HEK293T (cell line): ENCODE measurements at regions not wholly inside any gene's neighbourhood (a gene's known extent, or its start where the extent isn't known, plus 50 kb on each side); places are given as distances from the start of the nearest gene placed in this dataset.
A peak's percentile ranks its signal among the peaks of the same experiment; 100 is the strongest.

Experiments used
- CTCF ChIA-PET: fragments of 350-600 bp; formaldehyde crosslinking; extraction: SDS; loops from one replicate; lab custom pipeline; 2021; ENCODE audit warnings: antibody characterized with exemption, inconsistent platforms; lab: Yijun Ruan, JAX
- POLR2A ChIA-PET: fragments of 350-600 bp; formaldehyde crosslinking; extraction: SDS; loops from one replicate; lab custom pipeline; 2020; ENCODE audit warnings: antibody characterized with exemption, inconsistent platforms; lab: Yijun Ruan, JAX
- DNase-seq: peaks from one replicate; pipeline ENCODE4 v3.0.0; 2012; ENCODE audit warnings: mixed read lengths; ENCODE audit errors: extremely low spot score
- ARNT ChIP-seq: fragments of 450-650 bp; IDR thresholded peaks from 2 replicates; pipeline ENCODE4 v1.6.1; 2017; ENCODE audit warnings: mild to moderate bottlenecking
- BHLHE40 ChIP-seq: fragments of 450-650 bp; IDR thresholded peaks from 2 replicates; pipeline ENCODE4 v1.6.1; 2016; ENCODE audit warnings: mild to moderate bottlenecking, moderate library complexity, borderline replicate concordance
- CTBP1 ChIP-seq: fragments of 450-650 bp; IDR thresholded peaks from 2 replicates; pipeline ENCODE4 v1.6.1; 2016; ENCODE audit warnings: borderline replicate concordance
- ELF4 ChIP-seq: fragments of 450-650 bp; IDR thresholded peaks from 2 replicates; pipeline ENCODE4 v1.6.1; 2017; ENCODE audit warnings: antibody characterized with exemption
- FOXA1 ChIP-seq: fragments of 450-650 bp; IDR thresholded peaks from 2 replicates; pipeline ENCODE4 v1.6.1; 2016; ENCODE audit warnings: mild to moderate bottlenecking
- FOXK2 ChIP-seq: fragments of 450-650 bp; IDR thresholded peaks from 2 replicates; pipeline ENCODE4 v1.6.1; 2016; ENCODE audit warnings: mild to moderate bottlenecking
- FOXM1 ChIP-seq: fragments of 450-650 bp; IDR thresholded peaks from 2 replicates; pipeline ENCODE4 v1.6.1; 2017; ENCODE audit warnings: mild to moderate bottlenecking, borderline replicate concordance
- HDGF ChIP-seq: fragments of 450-650 bp; IDR thresholded peaks from 2 replicates; pipeline ENCODE4 v1.6.1; 2017; ENCODE audit warnings: antibody characterized with exemption, borderline replicate concordance
- L3MBTL2 ChIP-seq: fragments of 450-650 bp; conservative IDR thresholded peaks from 2 replicates; pipeline ENCODE4 v1.6.1; 2016; ENCODE audit warnings: mild to moderate bottlenecking
- LEF1 ChIP-seq: fragments of 450-650 bp; IDR thresholded peaks from 2 replicates; pipeline ENCODE4 v1.6.1; 2017; ENCODE audit warnings: mild to moderate bottlenecking, borderline replicate concordance
- NFRKB ChIP-seq: fragments of 450-650 bp; IDR thresholded peaks from 2 replicates; pipeline ENCODE4 v1.6.1; 2016; ENCODE audit warnings: mild to moderate bottlenecking, moderate library complexity
- SP1 ChIP-seq: fragments of 450-650 bp; IDR thresholded peaks from 2 replicates; pipeline ENCODE4 v1.6.1; 2017
- SUZ12 ChIP-seq: fragments of 450-650 bp; IDR thresholded peaks from 2 replicates; pipeline ENCODE4 v1.6.1; 2016; ENCODE audit warnings: mild to moderate bottlenecking
- TARDBP ChIP-seq: fragments of 450-650 bp; IDR thresholded peaks from 2 replicates; pipeline ENCODE4 v1.6.1; 2016
- ZNF384 ChIP-seq: fragments of 450-650 bp; IDR thresholded peaks from 2 replicates; pipeline ENCODE4 v1.6.1; 2016
- TF ChIP-seq, protein P1 (sequence below): fragments of 450-650 bp; IDR thresholded peaks from 2 replicates; pipeline ENCODE4 v1.6.1; 2016

- TF ChIP-seq L3MBTL2 (no peak), FOXM1 (no peak), LEF1 (no peak), SP1 (no peak), FOXK2 (no peak), TARDBP (no peak), NFRKB (no peak), ELF4 (no peak), BHLHE40 (no peak), ZNF384 (no peak), SUZ12 (no peak)
- TF ChIP-seq, protein P1, sequence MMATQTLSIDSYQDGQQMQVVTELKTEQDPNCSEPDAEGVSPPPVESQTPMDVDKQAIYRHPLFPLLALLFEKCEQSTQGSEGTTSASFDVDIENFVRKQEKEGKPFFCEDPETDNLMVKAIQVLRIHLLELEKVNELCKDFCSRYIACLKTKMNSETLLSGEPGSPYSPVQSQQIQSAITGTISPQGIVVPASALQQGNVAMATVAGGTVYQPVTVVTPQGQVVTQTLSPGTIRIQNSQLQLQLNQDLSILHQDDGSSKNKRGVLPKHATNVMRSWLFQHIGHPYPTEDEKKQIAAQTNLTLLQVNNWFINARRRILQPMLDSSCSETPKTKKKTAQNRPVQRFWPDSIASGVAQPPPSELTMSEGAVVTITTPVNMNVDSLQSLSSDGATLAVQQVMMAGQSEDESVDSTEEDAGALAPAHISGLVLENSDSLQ: no peak
- ChIA-PET CTCF (no interaction called here), POLR2A (no interaction called here)
- DNase-seq: no peak
These were observed 506.7 kb downstream of the PCDH18 start for GRCh38 chr4:137025484-137026059.

- POLR2A ChIA-PET: no interaction called here
These were observed 516.6 kb downstream of the PCDH18 start for GRCh38 chr4:137015426-137016409.

DNA sequence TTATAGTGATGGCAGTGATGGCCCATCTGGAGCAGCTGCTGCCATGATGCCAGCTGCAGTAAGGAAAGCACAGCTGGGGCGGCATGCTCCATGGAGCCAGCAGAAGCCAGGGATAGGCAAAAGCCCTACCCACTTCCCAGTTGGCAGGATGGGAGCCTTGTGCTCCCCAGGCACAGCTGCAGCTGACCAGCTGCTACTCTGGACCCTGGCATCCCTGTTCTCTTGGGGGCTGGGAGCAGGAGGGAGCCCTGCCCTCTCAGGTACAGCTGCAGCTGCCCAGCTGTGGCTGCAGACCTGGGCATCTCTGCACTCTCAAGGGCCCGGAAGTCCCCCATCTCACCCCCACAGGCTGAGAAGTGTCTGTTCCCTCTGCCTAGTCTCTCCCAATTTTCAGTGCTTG is 531.9 kb downstream of the PCDH18 start:
- CTCF ChIA-PET: no interaction called here
- no peak for DNase-seq
- TF ChIP-seq L3MBTL2 (no peak), ZNF384 (no peak), LEF1 (no peak), FOXM1 (no peak), HDGF (no peak), TARDBP (no peak), ARNT (no peak), FOXA1 (no peak), BHLHE40 (no peak), CTBP1 (no peak), ELF4 (no peak), SP1 (no peak), NFRKB (no peak)
- POLR2A ChIA-PET: no interaction called here

More at GRCh38 chr4:137015426-137016409, 516.6 kb downstream of the PCDH18 start:
- CTCF ChIA-PET: no interaction called here
- TF ChIP-seq, protein P1: peak; percentile 90
- TF ChIP-seq LEF1: peak; percentile 5; the same call in 1 of the 2 replicates
- TF ChIP-seq TARDBP: no peak
- TF ChIP-seq CTBP1: 0 out of 2 replicates have a peak, but pooled peaks have one; percentile 2
- DNase-seq: peak; percentile 23

- DNase-seq: no peak
- TF ChIP-seq BHLHE40: no peak
- TF ChIP-seq, protein P1: no peak
- TF ChIP-seq L3MBTL2: no peak
- no peak for TF ChIP-seq FOXM1
- TF ChIP-seq ELF4: no peak
- no peak for TF ChIP-seq ARNT
- TF ChIP-seq SP1: no peak
- no peak for TF ChIP-seq SUZ12
- TF ChIP-seq NFRKB: no peak
- ChIA-PET POLR2A (no interaction called here), CTCF (no interaction called here)
These were observed 540.3 kb downstream of the PCDH18 start for GRCh38 chr4:136992032-136992431.

GRCh38 chr4:136985683-136986082 is 546.6 kb downstream of the PCDH18 start:
- no peak for DNase-seq
- CTCF ChIA-PET: no interaction called here
- POLR2A ChIA-PET: no interaction called here
- TF ChIP-seq NFRKB: no peak
- no peak for TF ChIP-seq SP1
- no peak for TF ChIP-seq FOXM1
- no peak for TF ChIP-seq ELF4
- TF ChIP-seq FOXK2: no peak
- no peak for TF ChIP-seq SUZ12
- TF ChIP-seq FOXA1: no peak
- no peak for TF ChIP-seq HDGF
- no peak for TF ChIP-seq LEF1
- no peak for TF ChIP-seq BHLHE40
- TF ChIP-seq ZNF384: no peak
- no peak for TF ChIP-seq TARDBP
- TF ChIP-seq ARNT: no peak
- no peak for TF ChIP-seq CTBP1

GRCh38 chr4:136967069-136967468 is 565.2 kb downstream of the PCDH18 start:
- TF ChIP-seq ARNT: no peak
- no peak for TF ChIP-seq FOXK2
- TF ChIP-seq TARDBP: no peak
- TF ChIP-seq ZNF384: no peak
- TF ChIP-seq, protein P1: no peak
- no peak for TF ChIP-seq L3MBTL2
- no peak for TF ChIP-seq NFRKB
- TF ChIP-seq HDGF: no peak
- TF ChIP-seq LEF1: no peak
- TF ChIP-seq FOXM1: no peak
- no peak for TF ChIP-seq ELF4
- no peak for TF ChIP-seq BHLHE40
- TF ChIP-seq CTBP1: no peak
- ChIA-PET CTCF (no interaction called here), POLR2A (no interaction called here)
- no peak for DNase-seq
